ENCODE measurements at regions not wholly inside any gene's neighbourhood (a gene's known extent, or its start where the extent isn't known, plus 50 kb on each side); places are given as distances from the start of the nearest gene placed in this dataset.
"Not testable (repeated sequence)": the region's sequence is repeated elsewhere in the genome, so short reads cannot be mapped to it uniquely, and the experiment has no call there.

GRCh38 chr17:77562361-77562760 lies 396.1 kb upstream of the TNRC6C start:
- not testable (repeated sequence) for DNase-seq

GRCh38 chr17:77563439-77564102 lies 394.9 kb upstream of the TNRC6C start:
- no peak for DNase-seq

- DNase-seq, result no peak
These were observed 394.1 kb upstream of the TNRC6C start for GRCh38 chr17:77564278-77564920.

DNA sequence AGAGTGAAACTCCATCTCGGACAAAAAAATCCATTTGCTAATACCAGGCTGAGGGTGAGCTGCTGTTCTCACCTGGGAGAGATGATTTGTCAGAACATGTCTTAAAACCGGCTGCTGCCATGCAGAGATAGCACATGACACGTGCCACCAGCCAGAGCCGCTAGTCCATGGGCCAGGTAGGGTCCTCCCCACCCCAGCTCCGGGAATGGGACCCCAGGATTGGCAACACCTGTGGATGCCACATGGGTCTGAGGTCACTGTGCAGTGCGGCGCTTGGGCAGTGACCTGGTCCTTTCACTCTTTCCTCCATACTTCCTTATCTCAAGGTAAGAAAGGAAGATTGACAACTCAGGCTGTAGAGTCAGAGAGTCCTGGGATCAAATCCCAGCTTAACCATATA lies 393.3 kb upstream of the TNRC6C start:
- no peak for DNase-seq

DNA sequence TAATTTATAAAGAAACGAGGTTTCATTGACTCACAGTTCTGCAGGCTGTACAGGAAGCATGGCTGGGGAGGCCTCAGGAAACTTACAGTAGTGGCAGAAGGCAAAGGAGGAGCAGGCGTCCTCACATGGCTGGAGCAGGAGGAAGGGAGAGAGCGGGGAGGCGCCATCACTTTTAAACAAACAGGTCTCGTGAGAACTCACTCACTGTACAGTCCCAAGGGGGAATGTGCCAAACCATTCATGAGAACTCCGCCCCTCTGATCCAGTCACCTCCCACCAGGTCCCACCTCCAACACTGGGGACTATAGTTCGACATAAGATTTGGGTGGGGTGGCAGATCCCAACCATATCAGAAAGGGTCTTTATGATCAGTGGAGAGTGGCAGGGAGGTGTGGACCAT lies 392.4 kb upstream of the TNRC6C start:
- DNase-seq, result no peak

DNA sequence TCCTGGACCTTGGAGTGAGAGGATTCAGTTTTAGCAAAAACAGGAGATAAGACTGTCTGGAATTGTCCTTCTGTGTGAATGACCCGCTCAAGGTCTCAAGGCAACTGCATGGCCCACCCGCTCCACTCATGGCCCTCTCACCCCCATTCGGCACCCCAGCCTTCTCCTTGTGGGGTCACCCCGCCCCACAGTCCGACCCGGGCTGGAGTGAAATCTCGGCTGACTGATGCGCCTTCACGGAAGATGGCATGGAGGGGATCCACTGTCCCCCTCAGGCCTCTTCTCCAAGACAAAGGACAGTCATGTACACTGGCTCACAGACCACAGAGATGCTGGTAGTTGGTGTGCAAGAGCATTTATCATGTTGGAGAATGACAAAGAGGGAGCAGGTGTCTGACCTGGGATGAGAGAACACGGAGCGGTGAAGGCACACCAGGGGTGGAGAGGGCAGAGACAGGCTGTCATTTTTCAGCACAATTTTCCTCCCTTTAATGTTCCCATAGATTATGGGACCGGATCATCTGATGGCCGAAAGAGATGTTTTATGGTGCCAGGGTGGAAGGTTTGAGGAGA lies 391.9 kb upstream of the TNRC6C start:
- no peak for DNase-seq

GRCh38 chr17:77568540-77568939 lies 390.0 kb upstream of the TNRC6C start:
- DNase-seq, result no peak

GRCh38 chr17:77569846-77570564 lies 388.5 kb upstream of the TNRC6C start:
- no peak for DNase-seq

- no peak for DNase-seq
These were observed 388.0 kb upstream of the TNRC6C start for GRCh38 chr17:77570565-77570898.

GRCh38 chr17:77571155-77571981 lies 387.1 kb upstream of the TNRC6C start:
- DNase-seq, result no peak

DNA sequence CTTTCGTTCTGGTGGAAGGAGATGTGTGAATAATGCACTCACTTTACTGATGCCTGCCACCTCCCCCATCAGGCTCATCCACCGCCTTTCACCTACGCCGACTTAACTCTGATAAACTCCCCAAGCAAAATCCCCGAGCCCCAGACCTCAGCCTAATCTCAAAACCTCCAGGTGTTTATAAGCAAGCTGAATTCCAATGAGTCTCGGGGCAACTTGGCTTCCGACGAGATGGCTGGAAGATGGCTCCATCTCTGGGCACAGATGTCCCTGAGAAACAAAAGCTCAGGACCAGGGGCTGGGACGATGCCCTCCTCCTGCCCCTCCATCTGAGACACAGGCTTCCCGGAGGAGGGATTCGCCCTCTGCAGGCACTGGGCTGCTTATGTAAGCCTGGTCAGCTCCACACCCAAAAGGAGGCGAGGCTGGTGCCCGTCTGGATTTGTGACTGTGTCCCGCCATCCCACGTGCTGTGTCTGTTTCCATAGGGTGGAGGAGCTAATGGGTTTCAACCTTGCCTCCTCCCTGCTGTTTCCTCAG lies 386.4 kb upstream of the TNRC6C start:
- no peak for DNase-seq

DNA sequence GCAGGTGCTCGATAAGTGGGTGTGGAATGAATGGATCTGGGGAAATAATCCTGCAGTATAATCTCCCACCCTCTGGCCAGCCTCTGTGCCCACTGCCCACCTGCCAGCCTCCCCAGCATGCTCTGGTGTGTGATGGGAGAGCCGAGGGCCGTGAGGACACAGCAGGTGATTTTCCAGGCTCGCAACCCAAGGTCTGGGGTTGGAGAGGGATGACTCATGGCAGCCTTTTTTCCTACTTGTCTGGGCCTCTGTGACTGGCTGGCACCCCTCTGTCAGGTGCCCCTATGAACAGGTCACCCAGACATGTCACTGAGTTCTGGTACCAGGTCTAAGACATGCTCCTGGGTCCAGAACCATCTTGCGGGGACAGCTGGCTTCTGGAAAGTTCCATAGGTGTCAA lies 385.7 kb upstream of the TNRC6C start:
- DNase-seq, result no peak

GRCh38 chr17:77577491-77577890 lies 381.0 kb upstream of the TNRC6C start:
- DNase-seq, result no peak

GRCh38 chr17:77579131-77579530 lies 379.4 kb upstream of the TNRC6C start:
- no peak for DNase-seq

DNA sequence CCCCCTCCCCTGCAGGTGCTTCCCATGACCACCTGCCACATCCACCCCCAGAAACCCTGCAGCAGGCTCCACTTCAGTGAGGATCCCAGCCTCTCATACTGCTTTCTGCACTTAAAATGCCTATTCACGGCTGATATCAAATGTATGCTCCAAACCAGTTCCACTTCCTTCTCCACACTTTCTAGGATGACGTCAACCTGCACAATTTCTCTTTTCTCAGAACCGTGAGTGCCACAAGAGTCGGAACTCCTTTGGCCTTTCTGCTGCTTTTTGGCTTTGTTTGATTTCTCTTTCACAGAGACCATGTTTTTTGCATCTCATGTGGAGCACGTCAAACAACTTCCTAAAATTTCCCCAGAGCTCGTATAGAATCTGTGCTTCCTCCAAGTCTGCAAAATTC lies 378.8 kb upstream of the TNRC6C start:
- DNase-seq, result no peak

GRCh38 chr17:77580531-77581270 lies 377.8 kb upstream of the TNRC6C start:
- DNase-seq, result no peak

GRCh38 chr17:77581480-77581879 lies 377.0 kb upstream of the TNRC6C start:
- DNase-seq, result no peak

- no peak for DNase-seq
These were observed 373.2 kb upstream of the TNRC6C start for GRCh38 chr17:77585142-77585860.

GRCh38 chr17:77590951-77591735 lies 367.4 kb upstream of the TNRC6C start:
- no peak for DNase-seq

DNA sequence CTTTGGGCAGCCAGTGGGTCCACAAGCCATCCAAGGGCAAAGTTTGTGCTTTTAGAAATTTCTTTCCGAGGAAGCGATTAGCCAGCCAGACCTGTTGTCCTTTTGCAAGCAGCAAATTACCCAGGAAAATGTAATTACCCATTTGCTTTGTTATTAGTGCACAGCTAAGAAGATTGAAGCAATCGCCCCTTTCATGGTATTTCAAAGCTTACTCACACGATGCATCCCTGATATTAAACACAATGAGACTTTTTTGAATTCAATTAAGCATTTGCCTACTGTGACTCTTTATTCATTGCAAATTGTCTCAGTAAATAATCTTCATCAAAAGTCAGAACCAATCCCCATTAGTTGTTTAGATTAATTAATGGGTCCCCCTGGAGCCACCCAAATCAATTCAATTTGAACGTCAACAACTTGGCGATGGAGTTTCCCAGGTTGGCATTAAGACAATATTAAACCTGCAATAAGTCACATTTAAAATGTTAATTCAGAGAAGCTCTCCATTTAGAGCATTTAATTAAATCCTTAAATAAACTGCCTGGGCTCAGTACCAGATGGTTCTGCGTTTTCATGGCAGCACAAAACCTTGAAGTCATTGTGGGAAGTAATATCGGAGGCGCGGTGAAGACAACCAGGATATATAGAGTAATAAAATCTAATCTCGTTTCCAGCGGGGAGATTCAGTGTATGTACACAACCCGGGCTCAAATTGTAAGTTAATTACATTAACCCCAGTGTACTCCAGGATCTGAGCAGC lies 366.2 kb upstream of the TNRC6C start:
- DNase-seq, result no peak
